KMS-11 (cell line): ENCODE measurements at regions not wholly inside any gene's neighbourhood (a gene's known extent, or its start where the extent isn't known, plus 50 kb on each side); places are given as distances from the start of the nearest gene placed in this dataset.
A peak's percentile ranks its signal among the peaks of the same experiment; 100 is the strongest.

Experiments used
- H2AFZ ChIP-seq: fragments of 200-600 bp; sonication (generic); 2 replicates; pipeline ENCODE4 v1.6.1; 2016; ENCODE audit warnings: antibody characterized with exemption, mixed run types, low read depth
- H3K27ac ChIP-seq: fragments of 200-600 bp; sonication (generic); 2 replicates; pipeline ENCODE4 v1.6.1; 2016; ENCODE audit warnings: mild to moderate bottlenecking, mixed run types
- H3K27me3 ChIP-seq: fragments of 200-600 bp; sonication (generic); 2 replicates; pipeline ENCODE4 v1.6.1; 2017; ENCODE audit warnings: mild to moderate bottlenecking, low read depth, mixed run types, moderate library complexity; ENCODE audit not compliant: insufficient read depth
- H3K36me3 ChIP-seq: fragments of 200-600 bp; sonication (generic); 2 replicates; pipeline ENCODE4 v1.6.1; 2017; ENCODE audit warnings: mild to moderate bottlenecking, mixed run types; ENCODE audit not compliant: insufficient read depth
- H3K4me1 ChIP-seq: fragments of 200-600 bp; sonication (generic); 2 replicates; pipeline ENCODE4 v1.6.1; 2016; ENCODE audit warnings: mild to moderate bottlenecking, low read depth, mixed run types; ENCODE audit not compliant: poor library complexity, severe bottlenecking
- H3K4me2 ChIP-seq: fragments of 200-600 bp; sonication (generic); 2 replicates; pipeline ENCODE4 v1.7.0; 2016; ENCODE audit warnings: mild to moderate bottlenecking, mixed run types
- H3K4me3 ChIP-seq: fragments of 200-600 bp; sonication (generic); IDR thresholded peaks from 2 replicates; pipeline ENCODE4 v1.6.1; 2017; ENCODE audit warnings: low read depth, low read length, mixed read lengths; ENCODE audit not compliant: insufficient read depth
- H3K79me2 ChIP-seq: fragments of 200-600 bp; sonication (generic); 2 replicates; pipeline ENCODE4 v1.6.1; 2016; ENCODE audit warnings: low read depth, mixed run types; ENCODE audit not compliant: insufficient read depth
- H3K9ac ChIP-seq: fragments of 200-600 bp; sonication (generic); 2 replicates; pipeline ENCODE4 v1.6.1; 2016; ENCODE audit warnings: mild to moderate bottlenecking, mixed run types
- H4K20me1 ChIP-seq: fragments of 200-600 bp; sonication (generic); 2 replicates; pipeline ENCODE4 v1.6.1; 2016; ENCODE audit warnings: mild to moderate bottlenecking, mixed run types; ENCODE audit not compliant: insufficient read depth
- CTCF ChIP-seq: fragments of 200-600 bp; sonication (generic); conservative IDR thresholded peaks from 2 replicates; pipeline ENCODE4 v1.6.1; 2017; ENCODE audit warnings: low read depth, mild to moderate bottlenecking, antibody characterized with exemption, low read length, moderate library complexity, mixed read lengths

- H3K4me1 ChIP-seq: peaks cover 9% of the 10 kb centered on the region
- no peak for TF ChIP-seq CTCF
- no peak overlapping the region for H3K4me3 ChIP-seq
- H3K27ac ChIP-seq: no peak overlapping the region
- H3K36me3 ChIP-seq: no peaks in the 10 kb centered on the region
- H3K9ac ChIP-seq: no peak overlapping the region
- H2AFZ ChIP-seq: no peak overlapping the region
- H4K20me1 ChIP-seq: no peaks in the 10 kb centered on the region
- peaks cover 4% of the 10 kb centered on the region; the same call in 1 of the 2 replicates for H3K27me3 ChIP-seq
- H3K79me2 ChIP-seq: no peaks in the 10 kb centered on the region
- H3K4me2 ChIP-seq: no peak overlapping the region
These were observed 168.7 kb upstream of the GALNTL6 start for GRCh38 chr4:171644430-171645057.

- Histone ChIP-seq H3K4me2 (peak overlapping the region; percentile 42; the same call in 1 of the 2 replicates), H2AFZ (no peak overlapping the region), H3K27ac (no peak overlapping the region)
These were observed 173.7 kb upstream of the GALNTL6 start for GRCh38 chr4:171639540-171639939.

GRCh38 chr4:171636606-171637005 is 176.6 kb upstream of the GALNTL6 start:
- no peak for TF ChIP-seq CTCF
- Histone ChIP-seq H3K27ac (no peak overlapping the region), H2AFZ (no peak overlapping the region), H3K4me1 (peaks cover 20% of the 10 kb centered on the region), H4K20me1 (no peaks in the 10 kb centered on the region; the same call in 1 of the 2 replicates), H3K4me2 (no peak overlapping the region), H3K27me3 (peaks cover 4% of the 10 kb centered on the region; the same call in 1 of the 2 replicates), H3K79me2 (no peaks in the 10 kb centered on the region), H3K9ac (no peak overlapping the region), H3K36me3 (no peaks in the 10 kb centered on the region), H3K4me3 (no peak overlapping the region)

More at GRCh38 chr4:171639540-171639939, 173.7 kb upstream of the GALNTL6 start:
- Histone ChIP-seq H3K27me3 (peaks cover 4% of the 10 kb centered on the region; the same call in 1 of the 2 replicates), H3K4me3 (no peak overlapping the region), H3K79me2 (no peaks in the 10 kb centered on the region), H3K9ac (no peak overlapping the region), H4K20me1 (no peaks in the 10 kb centered on the region; the same call in 1 of the 2 replicates), H3K36me3 (no peaks in the 10 kb centered on the region), H3K4me1 (peaks cover 20% of the 10 kb centered on the region)
- no peak for TF ChIP-seq CTCF

GRCh38 chr4:171629737-171630136 is 183.5 kb upstream of the GALNTL6 start:
- no peak for TF ChIP-seq CTCF
- Histone ChIP-seq H3K27ac (no peak overlapping the region), H2AFZ (no peak overlapping the region), H4K20me1 (no peaks in the 10 kb centered on the region), H3K79me2 (no peaks in the 10 kb centered on the region), H3K4me2 (no peak overlapping the region), H3K4me3 (no peak overlapping the region), H3K9ac (no peak overlapping the region), H3K4me1 (no peaks in the 10 kb centered on the region), H3K36me3 (no peaks in the 10 kb centered on the region), H3K27me3 (no peaks in the 10 kb centered on the region)
